HG03045 (cell line): ENCODE measurements at regions not wholly inside any gene's neighbourhood (a gene's known extent, or its start where the extent isn't known, plus 50 kb on each side); places are given as distances from the start of the nearest gene placed in this dataset.
A peak's percentile ranks its signal among the peaks of the same experiment; 100 is the strongest.
"Not testable (repeated sequence)": the region's sequence is repeated elsewhere in the genome, so short reads cannot be mapped to it uniquely, and the experiment has no call there.

ENCODE experiments used
- ATAC-seq: cut with Tn5 transposase; IDR thresholded peaks from one replicate; pipeline ENCODE4 v1.9.1; 2021; ENCODE audit warnings: mild to moderate bottlenecking, moderate library complexity; ENCODE audit not compliant: unreplicated experiment

- ATAC-seq: peak; percentile 95
Measured at GRCh38 chr6:140271759-140272377, 897.4 kb upstream of the CITED2 start.

DNA sequence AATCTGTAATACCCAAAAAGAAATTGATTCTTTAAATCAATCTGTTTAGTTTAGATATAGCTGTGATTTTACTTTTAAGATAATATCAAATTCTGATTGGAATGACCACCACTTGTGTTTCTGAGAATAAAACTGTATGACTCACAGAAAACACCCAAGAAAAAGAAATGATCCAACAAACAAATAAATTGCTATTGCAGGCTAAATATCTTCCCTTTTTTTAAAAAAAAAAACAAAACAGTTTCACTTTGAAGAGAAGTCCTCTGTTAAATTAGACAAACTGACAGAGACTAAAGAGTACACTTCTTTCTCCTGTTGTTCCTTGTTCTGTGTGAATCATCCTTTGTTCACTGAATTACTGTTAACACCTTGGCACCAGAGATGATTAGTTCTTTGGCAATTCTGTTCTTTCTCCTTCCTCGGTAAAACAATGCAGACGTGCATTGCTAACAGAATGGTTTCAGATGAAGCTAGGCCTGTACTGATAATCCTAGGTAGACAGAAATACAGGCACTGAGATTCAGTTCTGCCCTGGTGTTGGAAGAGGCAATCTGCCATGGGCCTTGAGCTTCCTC is 895.2 kb upstream of the CITED2 start:
- ATAC-seq: no peak

DNA sequence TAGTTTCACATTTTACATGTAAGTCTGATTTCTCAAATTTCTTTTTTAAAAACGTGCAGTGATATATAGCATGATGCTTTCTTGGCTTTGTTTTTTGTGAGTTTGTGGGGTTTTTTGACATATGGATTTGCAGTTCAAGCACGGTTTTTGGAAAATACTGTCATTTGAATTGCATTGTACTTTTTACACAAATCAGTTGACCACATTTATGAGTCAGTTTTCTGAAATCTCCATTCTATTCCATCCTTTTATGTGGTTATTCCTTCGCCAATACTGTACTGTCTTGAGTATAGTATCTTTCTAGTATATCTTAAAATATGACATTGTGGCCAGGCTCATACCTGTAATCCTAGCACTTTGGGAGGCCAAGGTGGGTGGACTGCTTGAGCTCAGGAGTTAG is 890.0 kb upstream of the CITED2 start:
- no peak for ATAC-seq

DNA sequence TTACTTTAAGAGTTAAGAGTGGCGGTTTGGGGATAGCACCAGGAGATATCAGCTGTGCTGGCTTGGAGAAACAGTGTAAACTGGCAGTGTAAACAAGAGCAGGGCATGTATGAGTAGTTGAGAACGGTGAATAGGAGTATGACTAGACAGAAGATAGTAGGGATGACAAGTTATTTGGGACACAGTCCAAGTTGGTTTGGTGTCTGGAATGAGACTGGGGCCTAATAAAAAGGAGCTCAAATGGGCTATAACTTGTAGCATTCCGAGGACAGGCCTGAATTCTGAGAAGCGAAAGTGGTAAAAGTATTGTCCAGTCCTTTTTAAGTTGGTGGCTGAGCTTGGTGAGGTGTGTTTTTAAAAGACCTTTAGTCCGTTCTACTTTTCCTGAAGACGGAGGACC is 883.9 kb upstream of the CITED2 start:
- not testable (repeated sequence) for ATAC-seq

- ATAC-seq: no peak
Measured at GRCh38 chr6:140256248-140256647, 881.8 kb upstream of the CITED2 start.

- ATAC-seq: no peak
Measured at GRCh38 chr6:140253096-140253495, 878.6 kb upstream of the CITED2 start.

DNA sequence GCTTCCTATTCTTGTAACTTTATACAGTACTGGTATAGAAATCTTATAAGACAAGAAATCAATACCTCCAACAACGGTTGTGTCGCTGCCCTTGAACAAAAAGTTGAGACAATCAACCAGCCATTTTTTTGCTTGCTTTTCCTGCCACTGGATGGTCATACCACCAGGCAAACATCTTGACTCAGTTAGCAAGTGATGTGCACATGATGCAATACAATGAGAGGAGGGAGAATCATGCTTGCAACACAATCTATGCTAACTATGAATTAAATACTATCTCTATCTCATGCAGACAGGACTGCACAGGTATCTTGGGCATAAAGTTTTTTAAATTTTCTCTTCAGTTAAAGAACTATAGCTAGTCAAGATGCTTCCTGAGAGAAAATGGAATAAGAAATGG is 877.7 kb upstream of the CITED2 start:
- no peak for ATAC-seq

DNA sequence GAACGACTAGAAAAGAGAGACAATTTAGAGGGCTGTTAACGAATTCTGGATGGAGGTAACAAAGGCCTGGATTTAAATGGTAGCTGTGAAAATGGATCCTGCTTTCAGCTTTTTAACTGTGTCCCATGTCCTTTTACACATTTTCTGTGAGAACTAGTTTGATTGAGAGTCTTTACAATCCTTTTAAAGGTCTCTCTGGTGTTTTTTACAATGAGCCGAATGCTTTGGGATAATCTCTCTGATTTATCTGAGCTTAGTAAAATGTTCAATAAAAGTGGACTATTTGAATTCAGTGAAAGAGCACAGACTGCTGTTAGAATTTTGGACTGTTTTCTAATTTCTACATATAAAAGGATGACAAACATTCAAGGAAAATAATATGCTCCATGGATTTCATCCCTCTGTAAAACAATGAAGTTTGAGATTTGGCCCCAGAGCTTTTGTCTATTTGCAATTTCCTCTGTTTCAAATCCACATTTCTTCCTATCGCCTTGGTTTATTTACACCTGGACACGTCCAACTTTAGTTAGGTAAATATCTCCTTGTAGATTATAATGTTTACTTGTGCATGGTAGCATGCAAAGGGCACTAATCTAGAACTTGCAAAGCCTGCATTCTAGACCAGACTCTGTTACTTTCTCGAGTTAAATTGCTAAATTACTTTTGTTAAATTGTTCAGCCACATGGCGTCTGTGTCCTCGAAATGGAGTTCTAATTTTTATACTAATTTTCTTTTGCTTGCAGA is 871.0 kb upstream of the CITED2 start:
- no peak for ATAC-seq

DNA sequence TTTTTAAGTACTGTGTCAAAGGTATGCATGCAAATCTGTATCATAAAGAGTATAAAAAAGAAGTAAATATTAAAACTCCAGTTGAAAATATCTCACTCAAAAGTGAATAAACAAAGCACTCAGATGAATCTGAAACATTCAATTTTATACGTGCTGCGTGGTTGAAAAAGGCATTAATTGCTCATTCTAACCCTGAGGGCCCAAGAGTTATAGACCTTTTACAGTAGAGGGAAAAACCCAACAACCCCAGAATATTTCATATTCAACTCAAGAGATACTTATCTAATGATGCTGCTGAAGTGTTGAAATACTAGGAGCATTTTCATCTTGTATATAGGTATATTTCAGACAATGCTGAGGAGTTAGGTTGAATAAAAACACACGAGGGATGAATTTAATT is 862.8 kb upstream of the CITED2 start:
- no peak for ATAC-seq

- ATAC-seq: no peak
Measured at GRCh38 chr6:140236732-140237131, 862.3 kb upstream of the CITED2 start.

DNA sequence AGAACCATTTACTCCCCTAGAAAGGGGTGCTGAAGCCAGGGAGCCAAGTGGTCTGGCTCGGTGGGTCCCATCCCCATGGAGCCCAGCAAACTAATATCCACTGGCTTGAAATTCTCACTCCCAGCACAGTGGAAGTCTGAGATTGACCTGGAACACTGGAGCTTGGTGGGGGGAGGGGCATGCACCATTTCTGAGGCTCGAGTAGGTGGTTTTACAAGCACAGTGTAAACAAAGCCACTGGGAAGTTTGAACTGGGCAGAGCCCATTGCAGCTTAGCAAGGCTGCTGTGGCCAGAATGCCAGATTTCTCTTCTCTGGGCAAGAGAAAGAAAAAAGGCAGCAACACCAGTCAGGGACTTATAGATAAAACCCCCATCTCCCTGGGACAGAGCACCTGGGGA is 855.8 kb upstream of the CITED2 start:
- no peak for ATAC-seq

GRCh38 chr6:140228491-140228890 is 854.0 kb upstream of the CITED2 start:
- ATAC-seq: no peak

DNA sequence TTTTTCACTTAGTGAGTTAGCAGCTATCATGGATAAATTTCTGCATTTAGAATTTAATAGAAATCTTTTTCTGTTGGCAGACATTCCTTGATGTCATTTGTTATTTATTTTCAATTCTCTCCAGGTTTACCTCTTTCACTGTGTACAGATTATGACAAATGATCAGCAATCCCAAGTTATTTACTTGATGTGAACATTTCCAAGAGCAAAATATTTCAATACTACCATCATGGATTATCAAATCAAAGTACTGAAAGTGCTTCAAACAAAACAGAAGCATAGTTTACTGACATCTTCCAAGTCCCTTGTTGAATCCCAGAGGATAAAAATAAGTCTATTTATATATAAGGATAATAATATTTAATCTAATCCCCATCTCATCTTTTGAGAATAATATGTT is 852.2 kb upstream of the CITED2 start:
- ATAC-seq: no peak

- ATAC-seq: no peak
Measured at GRCh38 chr6:140225701-140226436, 851.4 kb upstream of the CITED2 start.

GRCh38 chr6:140217283-140217682 is 842.8 kb upstream of the CITED2 start:
- no peak for ATAC-seq

GRCh38 chr6:140209775-140210174 is 835.3 kb upstream of the CITED2 start:
- no peak for ATAC-seq

DNA sequence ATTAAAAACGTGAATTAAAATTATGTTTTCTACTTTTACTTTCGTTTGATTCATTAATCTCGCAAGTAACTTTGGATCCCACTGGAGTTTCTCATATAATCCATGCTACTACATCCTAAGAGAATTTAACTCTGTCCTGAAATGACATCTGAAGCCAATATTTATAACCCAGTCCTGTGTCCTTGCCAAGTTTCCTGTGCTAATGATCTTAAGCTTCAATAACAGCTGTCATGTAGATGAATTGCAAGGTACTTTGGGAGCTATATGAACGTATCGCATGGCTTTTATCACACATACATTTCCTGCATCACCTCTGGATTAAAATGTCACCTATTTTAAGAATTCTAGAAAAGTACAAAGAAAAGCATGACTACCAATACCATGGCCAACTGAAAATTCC is 833.8 kb upstream of the CITED2 start:
- ATAC-seq: no peak

DNA sequence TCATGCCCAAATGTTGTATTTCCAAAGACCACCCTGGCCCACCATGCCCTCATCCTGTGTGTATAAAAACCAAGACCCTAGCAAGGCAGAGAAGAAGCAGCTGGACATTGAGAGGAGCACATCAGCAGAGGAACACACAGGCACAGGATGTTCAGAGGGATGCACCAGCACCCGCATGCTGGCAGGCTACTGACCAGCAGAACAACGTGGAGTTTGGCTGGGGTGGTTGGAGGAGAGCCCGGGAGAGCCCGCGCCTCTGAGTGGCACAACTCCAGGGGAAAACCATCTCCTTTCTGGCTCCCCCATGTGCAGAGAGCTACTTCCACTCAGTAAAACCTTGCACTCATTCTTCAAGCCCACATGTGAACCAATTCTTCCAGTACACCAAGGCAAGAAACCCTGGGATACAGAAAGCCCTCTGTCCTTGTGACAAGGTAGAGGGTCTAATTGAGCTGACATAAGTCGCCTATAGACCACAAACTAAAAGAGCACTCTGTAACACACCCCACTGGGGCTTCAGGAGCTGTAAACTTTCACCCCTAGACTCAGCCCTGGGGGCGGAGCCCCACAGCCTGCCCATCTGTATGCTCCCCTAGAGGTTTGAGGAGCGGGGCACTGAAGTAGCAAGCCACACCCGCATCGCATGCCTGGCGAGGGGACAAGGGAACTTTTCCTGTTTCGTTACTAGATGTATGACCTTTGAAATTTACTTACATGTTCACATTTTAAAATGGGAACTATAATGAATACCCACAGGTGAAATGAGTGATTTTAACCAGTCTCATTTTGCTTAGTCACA is 831.5 kb upstream of the CITED2 start:
- no peak for ATAC-seq

- no peak for ATAC-seq
Measured at GRCh38 chr6:140204154-140204553, 829.7 kb upstream of the CITED2 start.

DNA sequence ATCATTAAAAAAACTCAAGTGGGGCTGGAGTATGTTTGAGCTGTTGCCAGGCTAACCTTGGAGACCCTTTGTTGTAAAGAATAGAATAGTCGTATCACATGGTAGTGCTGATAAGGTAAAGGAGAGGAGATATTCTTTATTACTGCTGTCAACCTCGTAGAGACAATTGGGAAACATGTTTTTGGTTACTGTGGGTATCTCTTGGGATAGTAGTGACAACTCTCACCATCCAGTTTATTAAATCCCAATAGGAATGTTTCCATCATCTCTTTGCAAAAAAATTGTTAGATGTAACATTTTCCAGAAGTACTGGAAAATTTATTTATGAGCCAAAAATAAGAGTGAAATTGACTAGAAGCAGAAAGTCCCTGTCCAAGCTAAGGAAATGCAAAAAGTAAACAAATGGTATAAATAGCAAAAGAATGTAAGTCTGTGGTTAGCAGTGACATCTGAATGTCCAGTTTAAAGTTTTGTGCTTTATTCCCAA is 829.3 kb upstream of the CITED2 start:
- ATAC-seq: no peak
